BE2C (cell line): ENCODE measurements at regions not wholly inside any gene's neighbourhood (a gene's known extent, or its start where the extent isn't known, plus 50 kb on each side); places are given as distances from the start of the nearest gene placed in this dataset.
"Not testable (repeated sequence)": the region's sequence is repeated elsewhere in the genome, so short reads cannot be mapped to it uniquely, and the experiment has no call there.

Experiments
- DNase-seq: peaks from one replicate; pipeline ENCODE4 v3.0.0-alpha.2; 2020
- H3K27me3 ChIP-seq: fragments of 250-450 bp; sonication (Bioruptor Pico); 2 replicates; pipeline ENCODE4 v1.5.1; 2020; ENCODE audit warnings: mild to moderate bottlenecking
- H3K36me3 ChIP-seq: fragments of 250-450 bp; sonication (Bioruptor Pico); 2 replicates; pipeline ENCODE4 v1.5.1; 2020; ENCODE audit warnings: mild to moderate bottlenecking
- H3K4me1 ChIP-seq: fragments of 250-450 bp; sonication (Bioruptor Pico); 2 replicates; pipeline ENCODE4 v1.5.1; 2020
- H3K4me3 ChIP-seq: 2 replicates; pipeline ENCODE4 v1.5.1; 2011; ENCODE audit warnings: low read depth, low read length
- H3K9me3 ChIP-seq: fragments of 250-450 bp; sonication (Bioruptor Pico); 2 replicates; pipeline ENCODE4 v1.5.1; 2020
- CTCF ChIP-seq: IDR thresholded peaks from 2 replicates; pipeline ENCODE4 v1.5.1; 2012; ENCODE audit warnings: mild to moderate bottlenecking, low read depth, low read length

- no peaks in the 10 kb centered on the region; the same call in 1 of the 2 replicates for H3K9me3 ChIP-seq
- no peaks in the 10 kb centered on the region for H3K36me3 ChIP-seq
- DNase-seq = no peak
- no peak for TF ChIP-seq CTCF
- H3K27me3 ChIP-seq = no peaks in the 10 kb centered on the region
- no peak overlapping the region for H3K4me3 ChIP-seq
- no peaks in the 10 kb centered on the region for H3K4me1 ChIP-seq
Measured at GRCh38 chr9:107772988-107773387, 283.4 kb upstream of the KLF4 start.

DNA sequence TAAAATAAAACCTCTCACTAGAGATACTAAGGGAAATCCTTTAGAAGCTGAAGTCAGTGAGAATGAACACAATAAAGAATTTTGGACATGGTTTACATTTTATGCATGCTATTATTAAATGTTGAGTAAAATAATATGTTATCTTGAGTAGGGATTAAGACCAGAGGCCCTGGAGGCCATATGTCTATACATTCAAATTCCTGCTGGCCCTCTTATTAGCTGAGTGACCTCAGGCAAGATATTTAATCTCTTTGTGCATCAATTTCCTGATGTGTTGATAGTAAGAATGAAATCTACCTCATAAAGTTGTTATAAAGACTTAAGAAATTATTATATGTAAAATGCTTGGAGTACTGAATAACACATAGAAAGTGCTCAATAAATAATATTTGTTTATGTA, 281.1 kb upstream of the KLF4 start:
- Histone ChIP-seq H3K4me3 (no peak overlapping the region), H3K27me3 (no peaks in the 10 kb centered on the region), H3K36me3 (no peaks in the 10 kb centered on the region), H3K9me3 (no peaks in the 10 kb centered on the region; the same call in 1 of the 2 replicates), H3K4me1 (no peaks in the 10 kb centered on the region)
- TF ChIP-seq CTCF = no peak
- DNase-seq = no peak

GRCh38 chr9:107768224-107768623, 278.7 kb upstream of the KLF4 start:
- H3K36me3 ChIP-seq = no peaks in the 10 kb centered on the region

GRCh38 chr9:107767711-107768110, 278.1 kb upstream of the KLF4 start:
- DNase-seq = no peak
- Histone ChIP-seq H3K4me1 (no peaks in the 10 kb centered on the region), H3K4me3 (no peak overlapping the region), H3K27me3 (no peaks in the 10 kb centered on the region), H3K9me3 (no peaks in the 10 kb centered on the region), H3K36me3 (no peaks in the 10 kb centered on the region)
- TF ChIP-seq CTCF = no peak

More at GRCh38 chr9:107768224-107768623, 278.7 kb upstream of the KLF4 start:
- Histone ChIP-seq H3K9me3 (no peaks in the 10 kb centered on the region; the same call in 1 of the 2 replicates), H3K4me3 (no peak overlapping the region), H3K27me3 (no peaks in the 10 kb centered on the region), H3K4me1 (no peaks in the 10 kb centered on the region)
- TF ChIP-seq CTCF = no peak
- no peak for DNase-seq

GRCh38 chr9:107763469-107763868, 273.9 kb upstream of the KLF4 start:
- H3K36me3 ChIP-seq, H3K27me3 ChIP-seq, H3K4me3 ChIP-seq, H3K9me3 ChIP-seq, H3K4me1 ChIP-seq, DNase-seq: not testable (repeated sequence)

DNA sequence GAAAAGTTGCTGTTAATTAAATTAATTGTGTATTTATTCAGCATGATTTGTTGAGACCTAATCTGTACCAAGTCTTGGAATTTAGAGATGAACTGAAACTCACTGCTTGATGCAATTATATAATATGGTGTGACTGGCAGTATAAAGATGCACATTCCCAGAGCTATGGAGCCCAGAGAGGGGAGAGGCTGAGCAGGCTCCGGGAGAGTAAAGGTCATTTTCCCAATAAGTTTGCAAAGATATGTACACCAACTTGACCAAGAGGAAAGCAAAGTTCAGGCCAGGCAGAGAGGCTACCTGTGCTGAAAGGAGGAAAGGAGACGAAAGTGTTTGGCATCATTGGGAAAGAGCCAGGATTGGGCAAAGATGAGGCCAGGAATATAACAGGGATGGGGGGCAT, 271.7 kb upstream of the KLF4 start:
- Histone ChIP-seq H3K27me3 (no peaks in the 10 kb centered on the region), H3K9me3 (no peaks in the 10 kb centered on the region), H3K4me3 (no peak overlapping the region), H3K4me1 (no peaks in the 10 kb centered on the region), H3K36me3 (no peaks in the 10 kb centered on the region)
- no peak for DNase-seq
- TF ChIP-seq CTCF = no peak
